SK-N-SH (cell line): ENCODE measurements at regions not wholly inside any gene's neighbourhood (a gene's known extent, or its start where the extent isn't known, plus 50 kb on each side); places are given as distances from the start of the nearest gene placed in this dataset.

Source experiments
- CTCF ChIA-PET: fragments of 300-600, 350-600 bp; formaldehyde crosslinking; extraction: SDS; loops from one replicate; lab custom pipeline; 2021; lab: Yijun Ruan, JAX
- POLR2A ChIA-PET: fragments of 350-600 bp; sonication (Branson Sonifier 250); formaldehyde crosslinking; extraction: SDS; loops from one replicate; lab custom pipeline; 2020; ENCODE audit warnings: antibody characterized with exemption, inconsistent platforms; lab: Yijun Ruan, JAX
- DNase-seq: peaks from one replicate; pipeline ENCODE4 v3.0.0; 2012
- H2AFZ ChIP-seq: fragments of 200-600 bp; sonication (generic); 2 replicates; pipeline ENCODE4 v1.8.1; 2016; ENCODE audit warnings: antibody characterized with exemption, mild to moderate bottlenecking, low read depth
- H3F3A ChIP-seq: fragments of 200-600 bp; sonication (generic); replicated peaks from 2 replicates; pipeline ENCODE3; 2016; ENCODE audit warnings: antibody characterized with exemption, mild to moderate bottlenecking; ENCODE audit not compliant: insufficient read depth
- H3K27ac ChIP-seq, 2 experiments: fragments of 200-500 bp in 1 of 2; fragments of 200-600 bp in 1 of 2; sonication (Bioruptor generic) in 1 of 2; sonication (generic), shearing (Covaris generic) in 1 of 2; 2 replicates each; pipeline versions ENCODE4 v1.5.1 to v1.6.1; 2014 to 2016; ENCODE audit warnings: low read depth in 2 of 2, inconsistent platforms in 1 of 2, low read length in 1 of 2, mild to moderate bottlenecking in 1 of 2, mixed read lengths in 1 of 2
- H3K27me3 ChIP-seq: fragments of 200-600 bp; sonication (generic), shearing (Covaris generic); 2 replicates; pipeline ENCODE4 v1.6.1; 2016; ENCODE audit warnings: mixed run types; ENCODE audit not compliant: insufficient read depth
- H3K36me3 ChIP-seq, 2 experiments: fragments of 200-500 bp in 1 of 2; fragments of 200-600 bp in 1 of 2; sonication (Bioruptor generic) in 1 of 2; sonication (generic) in 1 of 2; replicated peaks in 1 of 2; 2 replicates each; pipeline versions ENCODE3 to v1.5.1; 2014 to 2016; ENCODE audit warnings: low read length in 1 of 2, mild to moderate bottlenecking in 1 of 2; ENCODE audit not compliant: insufficient read depth in 2 of 2, control insufficient read depth in 1 of 2
- H3K4me1 ChIP-seq, 2 experiments: fragments of 200-500 bp in 1 of 2; fragments of 200-600 bp in 1 of 2; sonication (Bioruptor generic) in 1 of 2; sonication (generic), shearing (Covaris generic) in 1 of 2; 2 replicates each; pipeline versions ENCODE4 v1.5.1 to v1.6.1; 2014 to 2016; ENCODE audit warnings: low read depth in 1 of 2, low read length in 1 of 2, mixed run types in 1 of 2; ENCODE audit not compliant: insufficient read depth in 2 of 2, control insufficient read depth in 1 of 2
- H3K4me2 ChIP-seq: fragments of 200-600 bp; sonication (generic), shearing (Covaris generic); 2 replicates; pipeline ENCODE4 v1.6.1; 2017; ENCODE audit warnings: mixed run types
- H3K4me3 ChIP-seq, 2 experiments: fragments of 200-500 bp in 1 of 2; fragments of 200-600 bp in 1 of 2; sonication (Bioruptor generic) in 1 of 2; sonication (generic), shearing (Covaris generic) in 1 of 2; 2 replicates each; pipeline versions ENCODE4 v1.5.1 to v1.8.1; 2014 to 2016; ENCODE audit warnings: low read depth in 2 of 2, inconsistent platforms in 1 of 2, low read length in 1 of 2, mild to moderate bottlenecking in 1 of 2, mixed read lengths in 1 of 2, moderate library complexity in 1 of 2
- H3K79me2 ChIP-seq: fragments of 200-600 bp; sonication (generic); 2 replicates; pipeline ENCODE4 v1.8.1; 2017; ENCODE audit warnings: mild to moderate bottlenecking; ENCODE audit not compliant: insufficient read depth
- H3K9ac ChIP-seq: fragments of 200-600 bp; sonication (generic); 2 replicates; pipeline ENCODE4 v1.6.1; 2017; ENCODE audit warnings: mixed run types
- H3K9me2 ChIP-seq: fragments of 200-600 bp; sonication (generic); 2 replicates; pipeline ENCODE4 v1.6.1; 2017; ENCODE audit warnings: mixed run types
- H3K9me3 ChIP-seq: fragments of 200-600 bp; sonication (generic); 2 replicates; pipeline ENCODE4 v1.6.1; 2017; ENCODE audit warnings: mixed run types, mild to moderate bottlenecking, moderate library complexity
- H4K20me1 ChIP-seq: fragments of 200-600 bp; sonication (generic); 2 replicates; pipeline ENCODE4 v1.6.1; 2017; ENCODE audit warnings: mild to moderate bottlenecking, mixed run types; ENCODE audit not compliant: insufficient read depth
- CHD2 ChIP-seq: fragments of 150-350 bp; IDR thresholded peaks from 2 replicates; pipeline ENCODE4 v1.6.1; 2018; ENCODE audit warnings: low read length; ENCODE audit not compliant: partially characterized antibody
- EP300 ChIP-seq, 2 experiments: IDR thresholded peaks; 2 replicates each; pipeline versions ENCODE4 v1.4.0 to v1.6.1; 2012; ENCODE audit warnings: borderline replicate concordance in 1 of 2, low read depth in 1 of 2, low read length in 1 of 2
- FOSL2 ChIP-seq: IDR thresholded peaks from 2 replicates; pipeline ENCODE4 v1.4.0; 2012; ENCODE audit warnings: low read depth, mild to moderate bottlenecking, moderate library complexity, borderline replicate concordance
- FOXJ3 ChIP-seq: sonication (generic); formaldehyde crosslinking; IDR thresholded peaks from 2 replicates; pipeline ENCODE4 v1.5.1; 2020; ENCODE audit warnings: mild to moderate bottlenecking, missing genetic modification reagents
- FOXM1 ChIP-seq: IDR thresholded peaks from 2 replicates; pipeline ENCODE4 v1.4.0; 2012; ENCODE audit warnings: low read depth, mild to moderate bottlenecking
- GABPA ChIP-seq: IDR thresholded peaks from 2 replicates; pipeline ENCODE4 v1.4.0; 2012; ENCODE audit warnings: low read depth, mild to moderate bottlenecking
- GATA2 ChIP-seq: sonication (generic); formaldehyde crosslinking; IDR thresholded peaks from 2 replicates; pipeline ENCODE4 v1.5.0; 2020; ENCODE audit warnings: mild to moderate bottlenecking, missing genetic modification reagents
- JUND ChIP-seq: IDR thresholded peaks from 2 replicates; pipeline ENCODE4 v1.4.0; 2012
- MAX ChIP-seq: IDR thresholded peaks from 2 replicates; pipeline ENCODE4 v1.4.0; 2012; ENCODE audit warnings: low read depth
- NRF1 ChIP-seq: IDR thresholded peaks from 2 replicates; pipeline ENCODE4 v1.6.1; 2012; ENCODE audit warnings: low read depth, mild to moderate bottlenecking, low read length
- PBX3 ChIP-seq: IDR thresholded peaks from 2 replicates; pipeline ENCODE4; 2012
- POLR2AphosphoS5 ChIP-seq: IDR thresholded peaks from 2 replicates; pipeline ENCODE4 v1.6.1; 2012; ENCODE audit warnings: low read depth, low read length
- RAD21 ChIP-seq: IDR thresholded peaks from 2 replicates; pipeline ENCODE4 v1.6.1; 2012; ENCODE audit warnings: mild to moderate bottlenecking, low read length
- RFX5 ChIP-seq: IDR thresholded peaks from 2 replicates; pipeline ENCODE4 v1.6.1; 2012; ENCODE audit warnings: mild to moderate bottlenecking, improper control_type of control experiment, low read length
- SIN3A ChIP-seq: IDR thresholded peaks from 2 replicates; pipeline ENCODE4 v1.6.1; 2012; ENCODE audit warnings: low read depth, mild to moderate bottlenecking, low read length, moderate library complexity, borderline replicate concordance
- SMC3 ChIP-seq: IDR thresholded peaks from 2 replicates; pipeline ENCODE4 v1.6.1; 2012; ENCODE audit warnings: low read depth, low read length, improper control_type of control experiment
- TCF12 ChIP-seq: IDR thresholded peaks from 2 replicates; pipeline ENCODE4 v1.4.0; 2012
- TEAD4 ChIP-seq: IDR thresholded peaks from 2 replicates; pipeline ENCODE4 v1.4.0; 2012; ENCODE audit warnings: mild to moderate bottlenecking, borderline replicate concordance; ENCODE audit not compliant: insufficient read depth
- USF2 ChIP-seq: fragments of 150-350 bp; IDR thresholded peaks from 2 replicates; pipeline ENCODE4 v1.6.1; 2017; ENCODE audit warnings: antibody characterized with exemption, low read length, low read depth, borderline replicate concordance
- YY1 ChIP-seq: IDR thresholded peaks from 2 replicates; pipeline ENCODE4 v1.4.0; 2012; ENCODE audit warnings: low read depth, mild to moderate bottlenecking
- WGBS: methylation state at CpG from one replicate; pipeline ENCODE4 v1.1.6; 2017; ENCODE audit warnings: low lambda C conversion rate; 5-methylcytosine and 5-hydroxymethylcytosine counted together
- TF ChIP-seq, protein P1 (sequence below): fragments of 200-600 bp; sonication (generic); IDR thresholded peaks from 2 replicates; pipeline ENCODE4 v1.6.1; 2017; ENCODE audit warnings: antibody characterized with exemption, mild to moderate bottlenecking, moderate library complexity
- TF ChIP-seq, protein P2 (sequence below): IDR thresholded peaks from 2 replicates; pipeline ENCODE4 v1.4.0; 2012; ENCODE audit warnings: low read depth, borderline replicate concordance

- TF ChIP-seq JUND (no peak), CHD2 (no peak), SMC3 (no peak), SIN3A (no peak), TEAD4 (no peak), POLR2AphosphoS5 (no peak), USF2 (no peak), MAX (no peak), GATA2 (CRISPR knock-in tag) (no peak), FOXM1 (no peak)
- TF ChIP-seq, protein P1, sequence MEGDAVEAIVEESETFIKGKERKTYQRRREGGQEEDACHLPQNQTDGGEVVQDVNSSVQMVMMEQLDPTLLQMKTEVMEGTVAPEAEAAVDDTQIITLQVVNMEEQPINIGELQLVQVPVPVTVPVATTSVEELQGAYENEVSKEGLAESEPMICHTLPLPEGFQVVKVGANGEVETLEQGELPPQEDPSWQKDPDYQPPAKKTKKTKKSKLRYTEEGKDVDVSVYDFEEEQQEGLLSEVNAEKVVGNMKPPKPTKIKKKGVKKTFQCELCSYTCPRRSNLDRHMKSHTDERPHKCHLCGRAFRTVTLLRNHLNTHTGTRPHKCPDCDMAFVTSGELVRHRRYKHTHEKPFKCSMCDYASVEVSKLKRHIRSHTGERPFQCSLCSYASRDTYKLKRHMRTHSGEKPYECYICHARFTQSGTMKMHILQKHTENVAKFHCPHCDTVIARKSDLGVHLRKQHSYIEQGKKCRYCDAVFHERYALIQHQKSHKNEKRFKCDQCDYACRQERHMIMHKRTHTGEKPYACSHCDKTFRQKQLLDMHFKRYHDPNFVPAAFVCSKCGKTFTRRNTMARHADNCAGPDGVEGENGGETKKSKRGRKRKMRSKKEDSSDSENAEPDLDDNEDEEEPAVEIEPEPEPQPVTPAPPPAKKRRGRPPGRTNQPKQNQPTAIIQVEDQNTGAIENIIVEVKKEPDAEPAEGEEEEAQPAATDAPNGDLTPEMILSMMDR = no peak
- TF ChIP-seq, protein P2, sequence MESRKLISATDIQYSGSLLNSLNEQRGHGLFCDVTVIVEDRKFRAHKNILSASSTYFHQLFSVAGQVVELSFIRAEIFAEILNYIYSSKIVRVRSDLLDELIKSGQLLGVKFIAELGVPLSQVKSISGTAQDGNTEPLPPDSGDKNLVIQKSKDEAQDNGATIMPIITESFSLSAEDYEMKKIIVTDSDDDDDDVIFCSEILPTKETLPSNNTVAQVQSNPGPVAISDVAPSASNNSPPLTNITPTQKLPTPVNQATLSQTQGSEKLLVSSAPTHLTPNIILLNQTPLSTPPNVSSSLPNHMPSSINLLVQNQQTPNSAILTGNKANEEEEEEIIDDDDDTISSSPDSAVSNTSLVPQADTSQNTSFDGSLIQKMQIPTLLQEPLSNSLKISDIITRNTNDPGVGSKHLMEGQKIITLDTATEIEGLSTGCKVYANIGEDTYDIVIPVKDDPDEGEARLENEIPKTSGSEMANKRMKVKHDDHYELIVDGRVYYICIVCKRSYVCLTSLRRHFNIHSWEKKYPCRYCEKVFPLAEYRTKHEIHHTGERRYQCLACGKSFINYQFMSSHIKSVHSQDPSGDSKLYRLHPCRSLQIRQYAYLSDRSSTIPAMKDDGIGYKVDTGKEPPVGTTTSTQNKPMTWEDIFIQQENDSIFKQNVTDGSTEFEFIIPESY = no peak
- peaks cover 6% of the 10 kb centered on the region for H3F3A ChIP-seq
- no peak overlapping the region for H2AFZ ChIP-seq
- ChIA-PET POLR2A (no interaction called here), CTCF (no interaction called here)
- H3K79me2 ChIP-seq = no peaks in the 10 kb centered on the region
- H3K36me3 ChIP-seq = peaks cover 39 to 49% of the 10 kb centered on the region in 2 experiments
- DNase-seq = no peak
- H4K20me1 ChIP-seq = no peaks in the 10 kb centered on the region
- no peaks in the 10 kb centered on the region for H3K9me3 ChIP-seq
- no peaks in the 10 kb centered on the region for H3K4me1 ChIP-seq
- H3K4me2 ChIP-seq = no peak overlapping the region
- H3K27ac ChIP-seq = no peak overlapping the region
- H3K27me3 ChIP-seq = no peaks in the 10 kb centered on the region
- no peak overlapping the region for H3K4me3 ChIP-seq
- H3K9ac ChIP-seq = no peak overlapping the region
- no peaks in the 10 kb centered on the region for H3K9me2 ChIP-seq
These were observed 123.4 kb upstream of the PACRGL start for GRCh38 chr4:20576861-20577260.

GRCh38 chr4:20577702-20578101 lies 122.6 kb upstream of the PACRGL start:
- no peaks in the 10 kb centered on the region for H3K9me2 ChIP-seq
- ChIA-PET POLR2A (no interaction called here), CTCF (no interaction called here)
- no peak overlapping the region for H3K4me2 ChIP-seq
- peaks cover 6% of the 10 kb centered on the region for H3F3A ChIP-seq
- no peak overlapping the region for H2AFZ ChIP-seq
- H3K4me1 ChIP-seq = no peaks in the 10 kb centered on the region
- WGBS = 63% methylated on average over 2 of the region's 2 CpGs
- no peaks in the 10 kb centered on the region for H3K79me2 ChIP-seq
- no peaks in the 10 kb centered on the region for H4K20me1 ChIP-seq
- no peaks in the 10 kb centered on the region for H3K27me3 ChIP-seq
- no peak for DNase-seq
- H3K9me3 ChIP-seq = no peaks in the 10 kb centered on the region
- H3K27ac ChIP-seq = no peak overlapping the region
- no peak overlapping the region for H3K4me3 ChIP-seq
- H3K9ac ChIP-seq = no peak overlapping the region
- peaks cover 30 to 49% of the 10 kb centered on the region in 2 experiments for H3K36me3 ChIP-seq
- no peak for TF ChIP-seq RFX5
- no peak for TF ChIP-seq YY1
- TF ChIP-seq GABPA = no peak
- TF ChIP-seq, protein P2 = no peak
- TF ChIP-seq TCF12 = no peak
- TF ChIP-seq EP300 (IDR thresholded peaks at IDR 0.05; ENCODE audit: borderline replicate concordance in 1 of 2, low read depth in 1 of 2, low read length in 1 of 2) = no peak
- no peak for TF ChIP-seq NRF1
- no peak for TF ChIP-seq FOSL2
- no peak for TF ChIP-seq RAD21
- TF ChIP-seq PBX3 = no peak
- TF ChIP-seq FOXJ3 (CRISPR knock-in tag) = no peak
